Stimulated activated CD4-positive, alpha-beta T cell treated with anti-CD3 and anti-CD28 coated beads, Interleukin-2, amount 100 ng/mL, for 24 hours (primary cell): ENCODE measurements at regions not wholly inside any gene's neighbourhood (a gene's known extent, or its start where the extent isn't known, plus 50 kb on each side); places are given as distances from the start of the nearest gene placed in this dataset.

ENCODE experiments used
- DNase-seq, 2 donors: peaks; one replicate each; pipeline ENCODE4 v3.0.0-alpha.2; 2020

GRCh38 chr12:84596266-84596665 is 316.3 kb downstream of the SLC6A15 start:
- no peak for DNase-seq

- no peak for DNase-seq
Observed at GRCh38 chr12:84594157-84594556, 318.4 kb downstream of the SLC6A15 start.

- no peak for DNase-seq
Observed at GRCh38 chr12:84585776-84586395, 326.7 kb downstream of the SLC6A15 start.

- DNase-seq, result no peak
Observed at GRCh38 chr12:84572196-84572595, 340.4 kb downstream of the SLC6A15 start.

- DNase-seq, result no peak
Observed at GRCh38 chr12:84562331-84562730, 350.3 kb downstream of the SLC6A15 start.

GRCh38 chr12:84561351-84561750 is 351.2 kb downstream of the SLC6A15 start:
- no peak for DNase-seq

- no peak for DNase-seq
Observed at GRCh38 chr12:84554199-84554723, 358.3 kb downstream of the SLC6A15 start.

- no peak for DNase-seq
Observed at GRCh38 chr12:84553331-84554117, 359.1 kb downstream of the SLC6A15 start.

- DNase-seq, result no peak
Observed at GRCh38 chr12:84551373-84551772, 361.2 kb downstream of the SLC6A15 start.

GRCh38 chr12:84550518-84550917 is 362.1 kb downstream of the SLC6A15 start:
- no peak for DNase-seq

- no peak for DNase-seq
Observed at GRCh38 chr12:84542289-84542688, 370.3 kb downstream of the SLC6A15 start.

GRCh38 chr12:84537666-84538065 is 374.9 kb downstream of the SLC6A15 start:
- no peak for DNase-seq

- DNase-seq, result no peak
Observed at GRCh38 chr12:84512751-84513150, 399.8 kb downstream of the SLC6A15 start.

- no peak for DNase-seq
Observed at GRCh38 chr12:84508851-84509260, 403.7 kb downstream of the SLC6A15 start.

GRCh38 chr12:84507956-84508850 is 404.4 kb downstream of the SLC6A15 start:
- DNase-seq, result no peak

GRCh38 chr12:84506282-84506681 is 406.3 kb downstream of the SLC6A15 start:
- no peak for DNase-seq

- DNase-seq, result peak in 1 of 2 donors; percentile 4
Observed at GRCh38 chr12:84502907-84503787, 409.5 kb downstream of the SLC6A15 start.

GRCh38 chr12:84502180-84502860 is 410.3 kb downstream of the SLC6A15 start:
- DNase-seq, result no peak

GRCh38 chr12:84497819-84498218 is 414.8 kb downstream of the SLC6A15 start:
- DNase-seq, result peak in 1 of 2 donors; percentile 4

- no peak for DNase-seq
Observed at GRCh38 chr12:84495711-84496110, 416.9 kb downstream of the SLC6A15 start.

- no peak for DNase-seq
Observed at GRCh38 chr12:84492351-84492883, 420.2 kb downstream of the SLC6A15 start.
